ENCODE measurements at regions not wholly inside any gene's neighbourhood (a gene's known extent, or its start where the extent isn't known, plus 50 kb on each side); places are given as distances from the start of the nearest gene placed in this dataset.

DNA sequence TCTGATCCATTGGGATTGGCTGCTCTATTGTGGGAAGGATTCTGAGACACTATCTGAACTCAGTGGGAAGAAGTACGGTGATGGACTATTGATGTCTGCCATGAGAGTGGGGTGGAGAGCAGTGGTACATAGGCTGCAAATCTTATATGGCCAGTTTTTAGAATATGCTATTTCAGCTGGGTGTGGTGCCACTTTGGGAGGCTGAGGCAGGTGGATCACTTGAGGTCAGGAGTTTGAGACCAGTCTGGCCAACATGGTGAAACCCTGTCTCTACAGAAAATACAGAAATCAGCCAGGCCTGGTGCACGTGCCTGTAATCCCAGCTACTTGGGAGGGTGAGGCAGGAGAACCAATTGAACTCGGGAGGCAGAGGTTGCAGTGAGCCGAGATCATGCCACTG lies 505.9 kb downstream of the MED13L start:
- H3K4me1 ChIP-seq (ENCODE audit: insufficient read depth) = no peaks in the 10 kb centered on the region
- H3F3A ChIP-seq (ENCODE audit: insufficient read depth) = no peaks in the 10 kb centered on the region
- no peaks in the 10 kb centered on the region for H3K79me2 ChIP-seq (ENCODE audit: insufficient read depth)
- no peaks in the 10 kb centered on the region for H3K9me2 ChIP-seq (ENCODE audit: insufficient read depth)
- H2AFZ ChIP-seq = no peak overlapping the region
- H3K9ac ChIP-seq = no peak overlapping the region
- in situ Hi-C loops (cut with MboI) = no loop called here
- no peak for TF ChIP-seq EZH2phosphoT487 (IDR thresholded peaks at IDR 0.05; ENCODE audit: insufficient read depth, low read depth)
- TF ChIP-seq EZH2 (IDR thresholded peaks at IDR 0.05; ENCODE audit: insufficient read depth, poor library complexity, severe bottlenecking) = no peak
- no peak overlapping the region for H3K27ac ChIP-seq
- H3K4me3 ChIP-seq = no peak overlapping the region
- no peaks in the 10 kb centered on the region for H3K36me3 ChIP-seq (ENCODE audit: low read depth)
- H3K4me2 ChIP-seq (ENCODE audit: unreplicated experiment) = no peak overlapping the region
- no peaks in the 10 kb centered on the region for H3K9me3 ChIP-seq (ENCODE audit: low read depth)
- no peak for DNase-seq
- no peaks in the 10 kb centered on the region for H3K27me3 ChIP-seq (replicated peaks; ENCODE audit: insufficient read depth)
- H4K20me1 ChIP-seq (ENCODE audit: insufficient read depth) = no peaks in the 10 kb centered on the region
- 54 to 61% methylated on average over 4 of the region's 4 CpGs for WGBS, 2 experiments (ENCODE audit: low coverage in 1 of 2, low lambda C conversion rate in 2 of 2, missing lambda C conversion rate in 2 of 2)

DNA sequence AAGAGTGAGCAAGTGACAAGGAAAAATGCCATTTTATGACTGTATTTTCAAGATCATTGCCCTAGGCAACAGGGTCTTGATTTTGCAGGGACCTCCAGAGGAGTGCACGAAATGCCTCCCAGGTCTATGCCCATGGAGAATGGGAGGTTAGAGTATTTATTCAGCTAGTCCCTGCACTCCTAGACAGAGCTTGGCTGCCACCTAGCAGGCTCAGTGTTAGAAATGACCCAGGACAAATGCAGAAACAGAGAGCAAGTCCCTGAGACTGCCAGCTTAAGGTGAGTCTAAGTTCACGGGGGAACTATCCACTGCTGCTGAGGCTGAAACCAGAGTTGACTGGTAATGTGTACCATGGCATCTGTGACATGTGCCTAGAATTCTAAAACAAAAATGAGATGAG lies 506.4 kb downstream of the MED13L start:
- Histone ChIP-seq H3K9me3 (ENCODE audit: low read depth) (no peaks in the 10 kb centered on the region), H4K20me1 (ENCODE audit: insufficient read depth) (no peaks in the 10 kb centered on the region), H3K9me2 (ENCODE audit: insufficient read depth) (no peaks in the 10 kb centered on the region), H3F3A (ENCODE audit: insufficient read depth) (no peaks in the 10 kb centered on the region), H3K27ac (no peak overlapping the region), H3K9ac (no peak overlapping the region), H3K4me2 (ENCODE audit: unreplicated experiment) (no peak overlapping the region), H3K79me2 (ENCODE audit: insufficient read depth) (no peaks in the 10 kb centered on the region), H3K36me3 (ENCODE audit: low read depth) (no peaks in the 10 kb centered on the region), H2AFZ (no peak overlapping the region), H3K4me3 (no peak overlapping the region), H3K27me3 (replicated peaks; ENCODE audit: insufficient read depth) (no peaks in the 10 kb centered on the region), H3K4me1 (ENCODE audit: insufficient read depth) (no peaks in the 10 kb centered on the region)
- no peak for TF ChIP-seq EZH2phosphoT487 (IDR thresholded peaks at IDR 0.05; ENCODE audit: insufficient read depth, low read depth)
- no peak for TF ChIP-seq EZH2 (IDR thresholded peaks at IDR 0.05; ENCODE audit: insufficient read depth, poor library complexity, severe bottlenecking)
- in situ Hi-C loops (cut with MboI) = no loop called here
- DNase-seq = peak; percentile 19
- WGBS, 2 experiments (ENCODE audit: low coverage in 1 of 2, low lambda C conversion rate in 2 of 2, missing lambda C conversion rate in 2 of 2) = 40 to 56% methylated on average over 2 of the region's 2 CpGs

DNA sequence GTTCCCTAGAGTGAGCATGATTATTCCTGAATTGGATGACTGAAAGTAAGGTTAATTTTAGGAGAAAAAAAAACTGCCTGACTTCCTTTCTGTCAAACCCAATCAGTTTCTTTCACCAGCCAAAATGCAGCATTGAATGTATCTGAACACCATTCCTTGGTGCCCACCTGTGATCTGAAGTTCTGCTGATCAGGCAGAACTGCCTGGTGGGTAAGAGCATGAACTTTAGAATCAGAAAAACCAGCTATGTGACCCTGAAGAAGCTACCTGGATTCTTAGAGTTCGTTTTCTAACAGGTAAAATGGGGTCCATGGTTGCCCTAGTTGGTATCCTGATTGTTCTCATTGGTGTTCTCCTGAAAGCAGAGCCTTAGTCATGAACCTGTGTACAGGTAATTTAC lies 506.9 kb downstream of the MED13L start:
- H3K4me1 ChIP-seq (ENCODE audit: insufficient read depth) = no peaks in the 10 kb centered on the region
- no peak overlapping the region for H3K27ac ChIP-seq
- H2AFZ ChIP-seq = no peak overlapping the region
- 14 to 26% methylated on average over 1 of the region's 1 CpG for WGBS, 2 experiments (ENCODE audit: low coverage in 1 of 2, low lambda C conversion rate in 2 of 2, missing lambda C conversion rate in 2 of 2)
- H3K79me2 ChIP-seq (ENCODE audit: insufficient read depth) = no peaks in the 10 kb centered on the region
- in situ Hi-C loops (cut with MboI) = no loop called here
- H4K20me1 ChIP-seq (ENCODE audit: insufficient read depth) = no peaks in the 10 kb centered on the region
- H3K27me3 ChIP-seq (replicated peaks; ENCODE audit: insufficient read depth) = no peaks in the 10 kb centered on the region
- H3K9me2 ChIP-seq (ENCODE audit: insufficient read depth) = no peaks in the 10 kb centered on the region
- no peaks in the 10 kb centered on the region for H3F3A ChIP-seq (ENCODE audit: insufficient read depth)
- H3K36me3 ChIP-seq (ENCODE audit: low read depth) = no peaks in the 10 kb centered on the region
- H3K9me3 ChIP-seq (ENCODE audit: low read depth) = no peaks in the 10 kb centered on the region
- no peak for DNase-seq
- H3K9ac ChIP-seq = no peak overlapping the region
- no peak for TF ChIP-seq EZH2 (IDR thresholded peaks at IDR 0.05; ENCODE audit: insufficient read depth, poor library complexity, severe bottlenecking)
- no peak for TF ChIP-seq EZH2phosphoT487 (IDR thresholded peaks at IDR 0.05; ENCODE audit: insufficient read depth, low read depth)
- no peak overlapping the region for H3K4me2 ChIP-seq (ENCODE audit: unreplicated experiment)
- no peak overlapping the region for H3K4me3 ChIP-seq

DNA sequence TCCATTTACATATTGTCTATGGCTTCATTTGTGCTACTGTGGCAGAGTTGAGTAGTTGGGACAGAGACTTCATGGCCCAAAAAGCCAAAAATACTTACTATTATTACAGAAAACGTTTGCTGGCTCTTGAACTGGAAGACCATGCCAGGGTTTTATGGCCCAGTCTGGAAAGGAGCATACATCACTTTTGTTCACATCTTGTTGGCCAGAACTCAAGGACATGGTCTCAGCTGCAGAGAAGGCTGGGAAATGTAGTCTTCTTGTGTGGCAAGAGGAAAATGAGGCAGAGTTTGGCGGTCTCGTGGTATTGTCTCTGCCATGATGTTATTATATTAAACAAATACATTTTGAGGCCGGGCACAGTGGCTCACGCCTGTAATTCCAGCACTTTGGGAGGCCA lies 509.6 kb downstream of the MED13L start:
- in situ Hi-C loops (cut with MboI) = no loop called here
- H3K27me3 ChIP-seq (replicated peaks; ENCODE audit: insufficient read depth) = no peaks in the 10 kb centered on the region; the same call in 1 of the 2 replicates
- 24 to 27% methylated on average over 5 of the region's 5 CpGs for WGBS, 2 experiments (ENCODE audit: low coverage in 1 of 2, low lambda C conversion rate in 2 of 2, missing lambda C conversion rate in 2 of 2)

More for the DNA sequence above, 509.6 kb downstream of the MED13L start:
- Histone ChIP-seq H3K36me3 (ENCODE audit: low read depth) (no peaks in the 10 kb centered on the region), H2AFZ (no peak overlapping the region), H3K27ac (no peak overlapping the region), H3K79me2 (ENCODE audit: insufficient read depth) (no peaks in the 10 kb centered on the region), H3K4me1 (ENCODE audit: insufficient read depth) (no peaks in the 10 kb centered on the region), H3K9me3 (ENCODE audit: low read depth) (no peaks in the 10 kb centered on the region), H4K20me1 (ENCODE audit: insufficient read depth) (no peaks in the 10 kb centered on the region; the same call in 1 of the 2 replicates), H3K4me3 (no peak overlapping the region), H3K4me2 (ENCODE audit: unreplicated experiment) (no peak overlapping the region), H3K9me2 (ENCODE audit: insufficient read depth) (no peaks in the 10 kb centered on the region), H3K9ac (no peak overlapping the region), H3F3A (ENCODE audit: insufficient read depth) (no peaks in the 10 kb centered on the region)
- no peak for DNase-seq
- TF ChIP-seq EZH2phosphoT487 (IDR thresholded peaks at IDR 0.05; ENCODE audit: insufficient read depth, low read depth) (no peak), EZH2 (IDR thresholded peaks at IDR 0.05; ENCODE audit: insufficient read depth, poor library complexity, severe bottlenecking) (no peak)

Measured in GM23248 (cell line).